K562 (cell line): ENCODE measurements at regions not wholly inside any gene's neighbourhood (a gene's known extent, or its start where the extent isn't known, plus 50 kb on each side); places are given as distances from the start of the nearest gene placed in this dataset.

Experiments
- ATAC-seq: fragments of 200-7000 bp; cut with Tn5 transposase; 3 replicates; pipeline ENCODE4 v1.9.1; 2020; ENCODE audit warnings: moderate library complexity
- BruUV-seq: library from RNA; stranded (reverse); fragments of 400-500 nt; replicated peaks from 2 replicates; lab custom pipeline; 2021; lab: Mats Ljungman, UMichigan
- CTCF ChIA-PET: fragments of 300-600 bp; formaldehyde crosslinking; extraction: SDS; loops from one replicate; lab custom pipeline; 2021; ENCODE audit warnings: low intra/inter-chr PET ratio; lab: Yijun Ruan, JAX
- POLR2A ChIA-PET: fragments of 300-600, 350-650 bp; sonication (Branson Sonifier 250); formaldehyde crosslinking; extraction: SDS; loops from one replicate; lab custom pipeline; 2021; ENCODE audit warnings: antibody characterized with exemption, inconsistent platforms; lab: Yijun Ruan, JAX
- DNase-seq, 4 experiments: peaks; one replicate each; pipeline versions ENCODE4 v3.0.0 to v3.0.0-alpha.2; 2011 to 2018; ENCODE audit warnings: low spot score in 3 of 4, mixed read lengths in 3 of 4; ENCODE audit errors: extremely low read depth in 1 of 4
- FAIRE-seq: peaks from 2 replicates; lab custom pipeline; 2011; peaks lifted over from hg19 to GRCh38; lab: Jason Lieb, UNC
- H2AFZ ChIP-seq: 2 replicates; pipeline ENCODE4 v1.6.0; 2011; ENCODE audit warnings: low read depth, low read length, control low read depth, inconsistent platforms
- H3K27ac ChIP-seq: fragments of 200-600 bp; 3 replicates; pipeline ENCODE4 v1.8.0; 2011; ENCODE audit warnings: low read depth, mild to moderate bottlenecking, control low read depth, inconsistent platforms, low read length, moderate library complexity, mixed read lengths; ENCODE audit errors: extremely low read depth
- H3K27me3 ChIP-seq, 2 experiments: fragments of 300-600 bp in 1 of 2; 2 replicates in 1 of 2; 3 replicates in 1 of 2; pipeline versions ENCODE4 v1.6.0 to v1.8.0; 2011; ENCODE audit warnings: inconsistent platforms in 2 of 2, low read length in 2 of 2, mild to moderate bottlenecking in 1 of 2, mixed read lengths in 1 of 2, moderate library complexity in 1 of 2; ENCODE audit not compliant: control insufficient read depth in 2 of 2, insufficient read depth in 2 of 2
- H3K36me3 ChIP-seq: fragments of 300-600 bp; 3 replicates; pipeline ENCODE4 v1.8.0; 2011; ENCODE audit warnings: mild to moderate bottlenecking, low read length, inconsistent platforms; ENCODE audit not compliant: control insufficient read depth, insufficient read depth
- H3K4me1 ChIP-seq, 2 experiments: fragments of 200-600 bp in 1 of 2; replicated peaks in 1 of 2; 2 replicates in 1 of 2; 3 replicates in 1 of 2; pipeline versions ENCODE4 v1.5.1 to v1.8.0; 2011; ENCODE audit warnings: inconsistent platforms in 2 of 2, low read length in 2 of 2, mild to moderate bottlenecking in 1 of 2, mixed read lengths in 1 of 2, moderate library complexity in 1 of 2; ENCODE audit not compliant: control insufficient read depth in 2 of 2, insufficient read depth in 2 of 2
- H3K4me2 ChIP-seq: 2 replicates; pipeline ENCODE4 v1.6.1; 2011; ENCODE audit warnings: low read length, control low read depth, inconsistent platforms, mixed read lengths; ENCODE audit not compliant: insufficient read depth
- H3K4me3 ChIP-seq: fragments of 200-600 bp; sonication (generic), shearing (Covaris generic); 2 replicates; pipeline ENCODE4 v1.5.1; 2016; ENCODE audit warnings: control low read depth, inconsistent platforms
- H3K79me2 ChIP-seq: fragments of 200-600 bp; 3 replicates; pipeline ENCODE4 v1.8.0; 2011; ENCODE audit warnings: low read length, inconsistent platforms; ENCODE audit not compliant: control insufficient read depth, insufficient read depth
- H3K9ac ChIP-seq, 2 experiments: 2 replicates each; pipeline versions ENCODE4 v1.6.0 to v1.6.1; 2011; ENCODE audit warnings: low read depth in 2 of 2, low read length in 2 of 2, control low read depth in 1 of 2, inconsistent platforms in 1 of 2, mild to moderate bottlenecking in 1 of 2, mixed read lengths in 1 of 2; ENCODE audit not compliant: insufficient read depth in 1 of 2
- H3K9me1 ChIP-seq: one replicate; pipeline ENCODE4 v1.6.0; 2011; ENCODE audit warnings: inconsistent platforms, mild to moderate bottlenecking, low read length, moderate library complexity; ENCODE audit not compliant: control insufficient read depth, insufficient read depth
- H3K9me3 ChIP-seq: replicated peaks from 2 replicates; pipeline ENCODE4 v1.5.1; 2011; ENCODE audit warnings: low read depth, low read length, inconsistent platforms; ENCODE audit not compliant: control insufficient read depth, insufficient read depth
- H4K20me1 ChIP-seq: replicated peaks from 2 replicates; pipeline ENCODE4 v1.6.1; 2011; ENCODE audit warnings: low read length, inconsistent platforms, mixed read lengths; ENCODE audit not compliant: control insufficient read depth, insufficient read depth
- BCOR ChIP-seq: fragments of 450-650 bp; IDR thresholded peaks from 2 replicates; pipeline ENCODE4 v1.6.1; 2016
- C11orf30 ChIP-seq: fragments of 450-650 bp; IDR thresholded peaks from 2 replicates; pipeline ENCODE4 v1.6.1; 2016; ENCODE audit warnings: low read depth, mild to moderate bottlenecking
- HNRNPK ChIP-seq: fragments of 200-400 bp; formaldehyde crosslinking; IDR thresholded peaks from one replicate; pipeline ENCODE4 v1.6.1; 2018; ENCODE audit warnings: mild to moderate bottlenecking, low read depth, low read length; ENCODE audit not compliant: poor library complexity, severe bottlenecking
- MAFG ChIP-seq: fragments of 450-650 bp; conservative IDR thresholded peaks from 2 replicates; pipeline ENCODE4 v1.6.1; 2016; ENCODE audit warnings: missing genetic modification characterization, missing compliant biosample characterization
- NFE2 ChIP-seq: IDR thresholded peaks from 2 replicates; pipeline ENCODE4 v1.6.1; 2014; ENCODE audit warnings: antibody characterized with exemption, low read depth
- PCBP1 ChIP-seq: fragments of 200-400 bp; formaldehyde crosslinking; IDR thresholded peaks from 2 replicates; pipeline ENCODE4 v1.6.1; 2018; ENCODE audit warnings: mild to moderate bottlenecking, low read depth, low read length; ENCODE audit not compliant: poor library complexity, severe bottlenecking
- RBM14 ChIP-seq: fragments of 200-400 bp; formaldehyde crosslinking; IDR thresholded peaks from 2 replicates; pipeline ENCODE4 v1.6.1; 2018; ENCODE audit warnings: low read depth, mild to moderate bottlenecking, low read length, moderate library complexity, borderline replicate concordance; ENCODE audit not compliant: insufficient read depth
- ZNF121 ChIP-seq: sonication (generic); formaldehyde crosslinking; conservative IDR thresholded peaks from 2 replicates; pipeline ENCODE4 v1.8.0; 2022; ENCODE audit warnings: missing genetic modification reagents
- ZNF316 ChIP-seq: fragments of 450-650 bp; IDR thresholded peaks from 2 replicates; pipeline ENCODE4 v1.6.1; 2016
- ZNF445 ChIP-seq: fragments of 250-450 bp; sonication (Bioruptor Pico); IDR thresholded peaks from 2 replicates; pipeline ENCODE4 v1.4.0; 2020; ENCODE audit warnings: low read depth, mild to moderate bottlenecking, moderate library complexity
- WGBS: fragments of 100-300 bp; shearing (Covaris generic); methylation state at CpG from one replicate; pipeline ENCODE4 v1.1.6; 2016; ENCODE audit warnings: low coverage, mixed read lengths; ENCODE audit not compliant: insufficient coverage; ENCODE audit errors: missing lambda C conversion rate; 5-methylcytosine and 5-hydroxymethylcytosine counted together
- in situ Hi-C: fragments of 300-500 bp; cut with MboI; formaldehyde crosslinking; loops from 4 replicates; pipeline ENCODE4 v1.15.0; 2018; ENCODE audit warnings: inconsistent platforms, mixed read lengths
- intact Hi-C: fragments of 100-400 bp; cut with micrococcal nuclease; formaldehyde crosslinking; loops from 2 replicates; pipeline ENCODE4 v1.14.2; 2022

- intact Hi-C loops = no loop called here
- WGBS = 9% methylated on average over 3 of the region's 3 CpGs
- no peak overlapping the region for H3K4me3 ChIP-seq
- H3K4me2 ChIP-seq = no peak overlapping the region
- no peaks in the 10 kb centered on the region for H3K79me2 ChIP-seq
- DNase-seq = no peak
- in situ Hi-C loops = loop anchor here (5.0 to 25.0 kb wide), 2 partner anchors 264 to 504 kb away; no protein-coding TSS in a partner anchor
- CTCF ChIA-PET = interaction anchor here (2.4 kb wide), 1 partner anchor 258 kb away, joined by 6 read pairs; no protein-coding TSS in a partner anchor
- BruUV-seq = no TSS peak
- no peak for ATAC-seq
- H3K9me3 ChIP-seq = no peaks in the 10 kb centered on the region
- FAIRE-seq = peak; percentile 19
- H3K9ac ChIP-seq = peak overlapping the region in 1 of 2 experiments; percentile 31; a peak in 1 of 4 replicates
- peaks cover 0 to 5% of the 10 kb centered on the region in 2 experiments; a peak in 3 of 5 replicates for H3K4me1 ChIP-seq
- TF ChIP-seq ZNF316 = peak; percentile 75
- TF ChIP-seq MAFG (tag) = peak; percentile 67
- TF ChIP-seq HNRNPK = no peak
- peak; percentile 74 for TF ChIP-seq NFE2
- no peak for TF ChIP-seq RBM14
- TF ChIP-seq BCOR = 0 out of 2 replicates have a peak, but pooled peaks have one; percentile 36
- TF ChIP-seq C11orf30 = peak; percentile 70
- no peak for TF ChIP-seq ZNF445 (CRISPR knock-in tag)
- TF ChIP-seq PCBP1 = no peak
- 0 out of 2 replicates have a peak, but pooled peaks have one; percentile 27 for TF ChIP-seq ZNF121 (CRISPR knock-in tag)
- no peaks in the 10 kb centered on the region for H3K36me3 ChIP-seq
- no peaks in the 10 kb centered on the region for H3K27me3 ChIP-seq
- peak overlapping the region; percentile 74 for H2AFZ ChIP-seq
- no peaks in the 10 kb centered on the region; the same call in 1 of the 2 replicates for H4K20me1 ChIP-seq
- H3K9me1 ChIP-seq = no peaks in the 10 kb centered on the region
- H3K27ac ChIP-seq = no peak overlapping the region
- POLR2A ChIA-PET = interaction anchor here (0.6 to 1.1 kb wide), 5 partner anchors 9 to 61 kb away, joined by 3 to 5 read pairs (median 3); no protein-coding TSS in a partner anchor
Observed at GRCh38 chr1:67491280-67491679, 61.1 kb upstream of the SERBP1 start.
